Spleen (tissue), 11 donors: ENCODE measurements at regions not wholly inside any gene's neighbourhood (a gene's known extent, or its start where the extent isn't known, plus 50 kb on each side); places are given as distances from the start of the nearest gene placed in this dataset.

Experiments
- DNase-seq: peaks from one replicate; pipeline ENCODE4 v3.0.0-alpha.2; 2020
- H3K27ac ChIP-seq, 8 donors: fragments of 200-600 bp; sonication (generic) in 7 of 8; 1 replicate in 4 of 8; 2 replicates in 4 of 8; pipeline versions ENCODE4 v1.5.0 to v1.8.0; 2016 to 2021; ENCODE audit warnings: inconsistent platforms in 4 of 8, mild to moderate bottlenecking in 4 of 8, moderate library complexity in 1 of 8
- H3K27me3 ChIP-seq, 7 donors: fragments of 200-600 bp; sonication (generic) in 6 of 7; replicated peaks in 1 of 7; 1 replicate in 4 of 7; 2 replicates in 3 of 7; pipeline versions ENCODE4 v1.5.0 to v1.8.0; 2016 to 2021; ENCODE audit warnings: inconsistent platforms in 3 of 7, mild to moderate bottlenecking in 1 of 7
- H3K36me3 ChIP-seq, 6 donors: fragments of 200-600 bp; sonication (generic) in 5 of 6; 1 replicate in 4 of 6; 2 replicates in 2 of 6; pipeline versions ENCODE4 v1.5.0 to v1.8.0; 2016 to 2021; ENCODE audit warnings: inconsistent platforms in 2 of 6
- H3K4me1 ChIP-seq, 6 donors: fragments of 200-600 bp; sonication (generic) in 5 of 6; 1 replicate in 3 of 6; 2 replicates in 3 of 6; pipeline versions ENCODE4 v1.5.0 to v1.8.0; 2016 to 2021; ENCODE audit warnings: inconsistent platforms in 3 of 6
- H3K4me3 ChIP-seq, 8 donors: fragments of 200-600 bp; sonication (generic) in 7 of 8; 1 replicate in 4 of 8; 2 replicates in 4 of 8; pipeline versions ENCODE4 v1.5.0 to v1.8.0; 2016 to 2021; ENCODE audit warnings: inconsistent platforms in 4 of 8, mild to moderate bottlenecking in 4 of 8, moderate library complexity in 2 of 8
- H3K9me3 ChIP-seq, 8 donors: fragments of 200-600 bp; sonication (generic) in 7 of 8; 1 replicate in 4 of 8; 2 replicates in 4 of 8; pipeline versions ENCODE4 v1.5.0 to v1.8.0; 2016 to 2021; ENCODE audit warnings: inconsistent platforms in 4 of 8
- CTCF ChIP-seq, 11 experiments: fragments of 200-600 bp in 7 of 11; fragments of 450-650 bp in 4 of 11; sonication (generic) in 4 of 11; IDR thresholded peaks in 8 of 11; conservative IDR thresholded peaks in 3 of 11; 1 replicate in 7 of 11; 2 replicates in 4 of 11; pipeline versions ENCODE4 v1.4.0 to v1.8.0; 2016 to 2021; ENCODE audit warnings: antibody characterized with exemption in 11 of 11, inconsistent platforms in 4 of 11, mild to moderate bottlenecking in 1 of 11
- POLR2A ChIP-seq, 3 donors: fragments of 450-650 bp; IDR thresholded peaks; one replicate each; pipeline ENCODE4 v1.5.1; 2017; ENCODE audit warnings: antibody characterized with exemption in 3 of 3, mild to moderate bottlenecking in 1 of 3
- POLR2AphosphoS5 ChIP-seq, 3 donors: sonication (generic); formaldehyde crosslinking; IDR thresholded peaks; one replicate each; pipeline ENCODE4 v1.5.1; 2017; ENCODE audit warnings: antibody characterized with exemption in 3 of 3
- WGBS, 5 donors: extraction: QIAGEN DNeasy Blood & Tissue Kit in 3 of 5; methylation state at CpG; one replicate each; pipeline versions ENCODE4 v1.1.5 to v1.1.7; 2013 to 2018; 5-methylcytosine and 5-hydroxymethylcytosine counted together
- intact Hi-C: fragments of 100-400 bp; cut with DNase I; formaldehyde crosslinking; loops from one replicate; pipeline ENCODE4 v1.15.0; 2023; ENCODE audit warnings: low total_unique reads
- donor health status: healthy with polysubstance abuse.
- donor health status: DM: no; HTN: no; CAD: no; lungs with moderate emphysema.
- donor health status: DM: no; HTN: no; CAD: no.
- donor health status: Bipolar disorder and iron deficiency.
- donor health status: healthy.
- donor health status: DM: no; HTN: no; CAD: no.
- donor health status: DM: yes; HTN: yes; CAD: no.

DNA sequence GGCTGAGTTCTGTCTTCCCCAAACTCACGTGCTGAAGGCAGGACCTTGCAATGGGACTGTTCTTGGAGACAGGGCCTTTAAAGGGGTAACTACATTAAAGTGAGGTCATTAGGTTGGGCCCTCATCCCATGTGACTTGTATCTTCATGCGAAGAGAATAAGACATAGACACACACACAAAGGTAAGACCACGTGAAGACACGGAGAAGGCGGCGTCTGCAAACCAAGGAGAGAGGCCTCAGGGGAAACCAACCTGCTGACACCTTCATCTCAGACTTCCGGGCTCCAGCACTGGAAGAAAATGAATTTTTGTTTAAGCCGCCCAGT lies 50.7 kb upstream of the KCNMB1 start:
- intact Hi-C loops = loop anchor here (5.0 kb wide), 1 partner anchor 192 kb away; no protein-coding TSS in a partner anchor
- TF ChIP-seq POLR2AphosphoS5 (IDR thresholded peaks at IDR 0.05) = no peak
- TF ChIP-seq POLR2A (IDR thresholded peaks at IDR 0.05) = no peak
- no peak for TF ChIP-seq CTCF (IDR thresholded peaks at IDR 0.05 in 8 of 11, conservative IDR thresholded peaks at IDR 0.05 in 3 of 11)
- 85 to 99% (median 94%) methylated on average over 8 of the region's 8 CpGs for WGBS, 5 donors
- Histone ChIP-seq H3K4me3 (no peak overlapping the region), H3K27ac (no peak overlapping the region), H3K4me1 (peaks cover 0 to 13% (median 3%) of the 10 kb centered on the region in 6 donors), H3K9me3 (no peaks in the 10 kb centered on the region), H3K36me3 (no peaks in the 10 kb centered on the region), H3K27me3 (peaks cover 0 to 22% (median 0%) of the 10 kb centered on the region in 7 donors)
- no peak for DNase-seq

DNA sequence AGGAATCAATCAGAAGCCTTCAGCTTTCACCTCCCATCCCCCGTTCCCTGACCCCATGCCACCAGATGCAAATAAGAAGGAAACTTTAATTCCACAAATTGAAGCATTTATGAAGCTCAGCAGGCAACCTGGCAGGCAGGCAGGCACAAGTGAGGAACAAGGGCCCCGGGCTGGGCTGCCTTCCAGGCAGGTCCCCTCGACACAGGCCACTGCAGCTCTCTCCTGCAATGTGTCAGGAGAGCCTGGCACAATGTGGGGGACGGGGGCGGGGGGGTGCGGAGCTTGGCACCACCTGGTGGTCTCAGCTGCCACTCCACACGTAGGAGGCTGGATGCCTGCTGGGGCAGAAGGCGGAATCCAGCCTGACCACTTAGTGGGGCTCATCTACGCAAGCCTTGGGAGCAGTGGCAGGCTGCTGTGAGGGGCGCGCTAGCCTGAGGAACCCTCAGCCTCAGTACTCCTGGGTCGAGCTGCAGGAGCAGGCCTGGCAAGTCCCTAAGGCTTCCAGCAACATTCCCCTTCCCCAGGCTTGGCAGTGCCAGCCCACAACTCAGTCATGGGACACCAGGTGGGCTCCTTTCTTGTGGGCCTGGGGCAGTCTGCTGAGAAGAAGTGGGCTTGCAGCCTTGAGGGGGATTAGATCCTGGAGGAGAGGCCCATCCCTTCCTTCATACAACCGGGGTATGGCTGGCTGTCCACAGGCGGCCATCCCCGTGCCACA lies 50.2 kb upstream of the KCNMB1 start:
- intact Hi-C loops = loop anchor here (5.0 kb wide), 1 partner anchor 193 kb away; no protein-coding TSS in a partner anchor
- H3K9me3 ChIP-seq = no peaks in the 10 kb centered on the region
- no peak for DNase-seq
- peaks cover 0 to 15% (median 5%) of the 10 kb centered on the region in 6 donors for H3K4me1 ChIP-seq
- no peak overlapping the region for H3K27ac ChIP-seq
- H3K4me3 ChIP-seq = no peak overlapping the region
- TF ChIP-seq POLR2AphosphoS5 (IDR thresholded peaks at IDR 0.05) = no peak
- TF ChIP-seq CTCF (IDR thresholded peaks at IDR 0.05 in 8 of 11, conservative IDR thresholded peaks at IDR 0.05 in 3 of 11) = no peak
- no peak for TF ChIP-seq POLR2A (IDR thresholded peaks at IDR 0.05)
- peaks cover 0 to 22% (median 0%) of the 10 kb centered on the region in 7 donors for H3K27me3 ChIP-seq
- WGBS, 5 donors = 81 to 90% (median 84%) methylated on average over 10 to 15 of the region's 15 CpGs
- H3K36me3 ChIP-seq = no peaks in the 10 kb centered on the region
